ENCODE measurements at regions not wholly inside any gene's neighbourhood (a gene's known extent, or its start where the extent isn't known, plus 50 kb on each side); places are given as distances from the start of the nearest gene placed in this dataset.

DNA sequence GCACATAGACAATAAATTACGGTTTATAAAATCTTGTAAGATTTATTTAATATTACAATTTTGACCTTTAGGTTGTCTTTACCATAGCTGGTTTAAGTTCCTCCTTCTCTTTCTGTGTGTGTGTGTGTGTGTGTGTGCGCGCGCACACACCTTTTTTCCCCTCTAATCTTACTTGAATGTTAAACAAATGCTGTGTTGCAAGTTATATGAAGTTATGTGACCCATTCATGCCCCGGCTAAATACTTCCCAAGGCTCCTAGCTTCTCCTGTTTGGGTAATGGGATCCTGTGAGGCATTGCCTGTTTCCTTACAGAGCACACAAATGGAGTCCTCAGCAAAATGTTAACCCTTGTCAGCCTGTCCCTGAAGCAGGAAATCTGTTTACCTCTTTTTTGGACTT lies 125.6 kb upstream of the ZNF608 start:
- Histone ChIP-seq H3K36me3 (no peaks in the 10 kb centered on the region), H3K9me3 (no peaks in the 10 kb centered on the region), H3K27ac (no peak overlapping the region), H3K4me3 (no peak overlapping the region), H3K4me1 (peaks cover 0 to 22% (median 18%) of the 10 kb centered on the region in 4 donors), H3K27me3 (no peaks in the 10 kb centered on the region)
- TF ChIP-seq EP300 (IDR thresholded peaks at IDR 0.05) (no peak), POLR2A (IDR thresholded peaks at IDR 0.05) (no peak), POLR2AphosphoS5 (IDR thresholded peaks at IDR 0.05) (no peak)
- TF ChIP-seq, protein P1, sequence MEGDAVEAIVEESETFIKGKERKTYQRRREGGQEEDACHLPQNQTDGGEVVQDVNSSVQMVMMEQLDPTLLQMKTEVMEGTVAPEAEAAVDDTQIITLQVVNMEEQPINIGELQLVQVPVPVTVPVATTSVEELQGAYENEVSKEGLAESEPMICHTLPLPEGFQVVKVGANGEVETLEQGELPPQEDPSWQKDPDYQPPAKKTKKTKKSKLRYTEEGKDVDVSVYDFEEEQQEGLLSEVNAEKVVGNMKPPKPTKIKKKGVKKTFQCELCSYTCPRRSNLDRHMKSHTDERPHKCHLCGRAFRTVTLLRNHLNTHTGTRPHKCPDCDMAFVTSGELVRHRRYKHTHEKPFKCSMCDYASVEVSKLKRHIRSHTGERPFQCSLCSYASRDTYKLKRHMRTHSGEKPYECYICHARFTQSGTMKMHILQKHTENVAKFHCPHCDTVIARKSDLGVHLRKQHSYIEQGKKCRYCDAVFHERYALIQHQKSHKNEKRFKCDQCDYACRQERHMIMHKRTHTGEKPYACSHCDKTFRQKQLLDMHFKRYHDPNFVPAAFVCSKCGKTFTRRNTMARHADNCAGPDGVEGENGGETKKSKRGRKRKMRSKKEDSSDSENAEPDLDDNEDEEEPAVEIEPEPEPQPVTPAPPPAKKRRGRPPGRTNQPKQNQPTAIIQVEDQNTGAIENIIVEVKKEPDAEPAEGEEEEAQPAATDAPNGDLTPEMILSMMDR (IDR thresholded peaks at IDR 0.05): no peak
- 93 to 97% methylated on average over 5 of the region's 5 CpGs for WGBS, 2 donors
- intact Hi-C loops (cut with DNase I): no loop called here
- no peak for DNase-seq

DNA sequence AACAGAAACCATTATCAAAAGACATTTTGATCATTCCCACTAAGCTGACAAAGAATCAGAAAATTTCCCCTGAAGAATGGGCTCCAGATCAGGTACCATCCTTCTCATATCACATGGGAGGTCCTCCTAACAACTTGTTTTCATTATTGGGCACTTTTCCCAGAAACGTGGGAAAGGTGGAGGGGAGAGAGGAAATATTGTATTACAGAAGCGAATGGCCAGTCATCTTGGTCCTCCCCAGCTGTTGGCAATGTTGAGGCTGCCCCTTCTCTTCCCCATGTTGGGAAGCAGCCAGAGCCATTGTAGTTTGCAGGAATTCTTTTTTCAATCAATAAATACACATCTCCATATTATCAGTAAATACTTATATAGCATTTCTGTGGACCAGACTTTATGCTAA lies 126.2 kb upstream of the ZNF608 start:
- Histone ChIP-seq H3K27me3 (no peaks in the 10 kb centered on the region), H3K4me1 (peaks cover 0 to 22% (median 18%) of the 10 kb centered on the region in 4 donors), H3K27ac (no peak overlapping the region), H3K9me3 (no peaks in the 10 kb centered on the region), H3K4me3 (no peak overlapping the region), H3K36me3 (no peaks in the 10 kb centered on the region)
- intact Hi-C loops (cut with DNase I): no loop called here
- DNase-seq: no peak
- TF ChIP-seq, protein P1 (IDR thresholded peaks at IDR 0.05): no peak
- TF ChIP-seq EP300 (IDR thresholded peaks at IDR 0.05) (no peak), POLR2AphosphoS5 (IDR thresholded peaks at IDR 0.05) (no peak), POLR2A (IDR thresholded peaks at IDR 0.05) (no peak)
- 75 to 78% methylated on average over 2 of the region's 2 CpGs for WGBS, 2 donors

- intact Hi-C loops (cut with DNase I): no loop called here
- H3K27ac ChIP-seq: no peak overlapping the region
- peaks cover 0 to 22% (median 18%) of the 10 kb centered on the region in 4 donors for H3K4me1 ChIP-seq
Measured at GRCh38 chr5:124873188-124873587, 126.7 kb upstream of the ZNF608 start.

DNA sequence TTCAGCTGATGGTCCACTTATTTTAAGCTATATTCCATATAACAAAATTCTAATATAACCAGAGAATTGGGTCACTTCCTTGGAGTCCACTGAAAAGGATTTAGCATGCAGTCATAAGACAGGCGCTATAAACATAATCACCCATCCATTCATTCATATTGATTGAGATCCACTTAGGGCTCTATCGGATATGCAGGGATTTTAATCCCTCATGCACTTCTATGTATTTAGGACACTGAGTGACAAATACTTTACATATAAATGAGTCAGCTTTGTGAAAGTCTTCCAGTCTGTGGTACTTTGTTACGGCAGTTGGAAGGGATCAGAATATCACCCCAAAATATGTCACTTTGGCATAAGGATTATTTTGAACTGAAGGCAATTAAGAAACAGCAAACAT lies 127.3 kb upstream of the ZNF608 start:
- Histone ChIP-seq H3K9me3 (no peaks in the 10 kb centered on the region), H3K4me1 (peaks cover 0 to 22% (median 18%) of the 10 kb centered on the region in 4 donors), H3K4me3 (no peak overlapping the region), H3K27me3 (no peaks in the 10 kb centered on the region), H3K36me3 (no peaks in the 10 kb centered on the region), H3K27ac (no peak overlapping the region)
- intact Hi-C loops (cut with DNase I): no loop called here
- no peak for TF ChIP-seq EP300 (IDR thresholded peaks at IDR 0.05)
- TF ChIP-seq, protein P1 (IDR thresholded peaks at IDR 0.05): no peak
- TF ChIP-seq POLR2A (IDR thresholded peaks at IDR 0.05): no peak
- no peak for TF ChIP-seq POLR2AphosphoS5 (IDR thresholded peaks at IDR 0.05)
- no peak for DNase-seq
- WGBS, 2 donors: 95 to 97% methylated on average over 3 of the region's 3 CpGs

More at GRCh38 chr5:124873188-124873587, 126.7 kb upstream of the ZNF608 start:
- H3K36me3 ChIP-seq: no peaks in the 10 kb centered on the region
- H3K9me3 ChIP-seq: no peaks in the 10 kb centered on the region
- H3K27me3 ChIP-seq: no peaks in the 10 kb centered on the region
- no peak overlapping the region for H3K4me3 ChIP-seq
- DNase-seq: no peak
- TF ChIP-seq POLR2A (IDR thresholded peaks at IDR 0.05): no peak
- TF ChIP-seq, protein P1 (IDR thresholded peaks at IDR 0.05): no peak
- TF ChIP-seq POLR2AphosphoS5 (IDR thresholded peaks at IDR 0.05): no peak
- no peak for TF ChIP-seq EP300 (IDR thresholded peaks at IDR 0.05)

GRCh38 chr5:124876566-124876965 lies 130.1 kb upstream of the ZNF608 start:
- Histone ChIP-seq H3K27ac (no peak overlapping the region), H3K36me3 (no peaks in the 10 kb centered on the region), H3K27me3 (no peaks in the 10 kb centered on the region), H3K9me3 (no peaks in the 10 kb centered on the region), H3K4me3 (no peak overlapping the region), H3K4me1 (peaks cover 0 to 4% (median under 1%) of the 10 kb centered on the region in 4 donors)
- 95 to 100% methylated on average over 1 of the region's 1 CpG for WGBS, 2 donors
- TF ChIP-seq POLR2AphosphoS5 (IDR thresholded peaks at IDR 0.05): no peak
- TF ChIP-seq EP300 (IDR thresholded peaks at IDR 0.05): no peak
- TF ChIP-seq POLR2A (IDR thresholded peaks at IDR 0.05): no peak
- TF ChIP-seq, protein P1 (IDR thresholded peaks at IDR 0.05): no peak
- DNase-seq: no peak
- intact Hi-C loops (cut with DNase I): no loop called here

Data from sigmoid colon (tissue), 6 donors.